HPDE6-E6E7 (cell line): ENCODE measurements at regions not wholly inside any gene's neighbourhood (a gene's known extent, or its start where the extent isn't known, plus 50 kb on each side); places are given as distances from the start of the nearest gene placed in this dataset.

Experiments
- DNase-seq: peaks from one replicate; pipeline ENCODE4 v3.0.0; 2011; ENCODE audit warnings: missing footprints; ENCODE audit errors: extremely low spot score

DNA sequence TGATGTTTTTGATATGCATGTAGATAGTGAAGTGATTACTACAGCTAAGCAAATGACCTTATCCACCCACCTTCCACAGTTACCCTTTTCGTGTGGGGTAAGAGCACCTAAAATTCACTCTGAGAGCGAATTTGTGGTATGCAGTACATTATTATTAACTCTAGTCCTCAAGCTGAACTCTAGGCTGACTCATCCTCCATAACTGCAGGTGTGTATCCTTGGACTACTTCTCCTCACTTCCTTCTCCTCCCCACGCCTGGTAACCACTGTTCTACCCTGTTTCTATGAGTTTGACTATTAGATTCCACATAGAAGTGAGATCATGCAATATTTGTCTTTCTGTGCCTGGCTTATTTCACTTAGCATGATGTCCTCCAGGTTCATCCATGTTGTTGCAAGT, 484.6 kb downstream of the GATA3 start:
- no peak for DNase-seq

DNA sequence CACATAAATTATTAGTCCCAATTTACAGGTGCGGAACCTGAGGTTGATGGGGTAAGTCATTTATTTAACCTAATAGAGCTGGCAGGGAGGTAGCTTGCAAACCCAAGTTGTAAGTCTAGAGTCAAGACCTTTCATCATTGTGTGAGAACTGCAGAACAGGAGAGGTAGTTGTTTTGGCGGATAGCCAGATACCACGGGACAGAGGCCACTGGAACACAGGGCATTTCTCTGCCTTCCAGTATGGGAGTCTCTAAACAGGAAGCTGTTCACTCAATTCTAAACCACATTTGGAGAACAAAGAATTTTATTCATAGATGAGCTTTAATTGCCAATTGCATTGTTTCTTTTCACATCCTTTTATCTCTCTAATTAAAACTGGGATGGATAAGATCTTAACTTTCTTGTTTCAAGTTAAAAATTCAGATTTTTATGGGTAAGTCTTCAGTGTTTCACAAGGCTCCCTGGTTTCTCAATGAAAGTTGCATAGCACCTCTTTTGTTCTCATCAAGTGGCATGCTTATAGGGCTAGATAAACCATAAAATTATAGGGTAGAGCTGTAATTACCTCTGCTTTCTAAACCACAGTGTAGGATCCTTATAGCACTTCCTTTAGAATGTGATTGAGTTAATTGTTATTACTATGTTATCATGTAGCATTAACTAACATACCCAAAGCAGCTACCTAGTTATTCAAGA, 489.0 kb downstream of the GATA3 start:
- DNase-seq, result no peak

DNA sequence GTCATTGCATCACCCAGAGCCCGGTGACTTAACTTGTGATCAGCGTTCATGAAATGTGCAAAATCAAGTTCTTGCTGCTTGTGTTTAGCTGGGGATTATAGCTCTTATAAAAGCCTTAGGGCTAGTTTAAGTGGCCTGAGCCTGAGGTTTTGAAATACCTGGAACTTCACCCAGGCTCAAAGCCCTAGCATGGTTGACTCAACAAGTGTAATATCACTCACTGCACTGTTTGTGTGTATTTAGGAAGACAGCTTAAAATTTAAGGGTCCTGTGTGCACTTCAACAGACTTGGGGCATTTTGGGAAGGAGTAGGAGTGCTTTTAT, 489.5 kb downstream of the GATA3 start:
- peak; percentile 5 for DNase-seq

DNA sequence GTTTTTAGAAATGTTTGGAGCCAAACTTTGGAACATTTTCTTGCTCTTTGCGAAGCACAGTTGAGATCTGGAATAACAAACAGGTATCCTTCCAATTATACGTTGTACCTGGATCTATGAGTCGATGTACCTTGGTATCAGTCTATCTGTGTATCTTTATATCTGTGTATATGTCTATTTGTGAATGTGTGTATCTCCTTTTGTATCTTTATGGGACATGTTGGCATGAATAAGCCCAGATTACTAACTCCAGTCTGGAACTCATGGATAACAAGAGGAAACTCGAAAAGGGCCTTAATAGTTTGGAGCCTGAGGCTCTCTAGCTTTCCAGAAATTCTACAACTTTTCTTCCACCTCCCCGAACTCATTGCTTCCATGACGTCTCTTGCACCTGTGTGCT, 490.0 kb downstream of the GATA3 start:
- no peak for DNase-seq

DNA sequence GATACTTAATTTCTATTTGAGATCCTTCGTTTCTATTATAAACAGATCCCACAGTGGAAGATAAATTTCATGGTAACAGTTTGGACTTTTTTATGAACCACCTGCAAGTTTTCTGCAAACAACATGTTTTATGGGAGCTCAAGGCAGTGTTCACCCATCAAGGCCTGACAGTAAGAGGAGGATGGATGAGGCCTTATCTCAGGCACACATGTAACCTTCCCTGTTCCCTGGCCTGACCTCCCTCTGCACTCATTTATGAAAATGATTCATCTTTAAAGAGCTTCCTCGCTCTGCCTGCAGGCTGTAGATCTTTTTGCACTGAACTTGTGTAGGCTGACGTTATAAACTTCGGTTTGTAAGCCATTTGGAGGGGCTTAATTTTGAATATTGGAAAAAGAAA, 500.1 kb downstream of the GATA3 start:
- DNase-seq, result no peak

DNA sequence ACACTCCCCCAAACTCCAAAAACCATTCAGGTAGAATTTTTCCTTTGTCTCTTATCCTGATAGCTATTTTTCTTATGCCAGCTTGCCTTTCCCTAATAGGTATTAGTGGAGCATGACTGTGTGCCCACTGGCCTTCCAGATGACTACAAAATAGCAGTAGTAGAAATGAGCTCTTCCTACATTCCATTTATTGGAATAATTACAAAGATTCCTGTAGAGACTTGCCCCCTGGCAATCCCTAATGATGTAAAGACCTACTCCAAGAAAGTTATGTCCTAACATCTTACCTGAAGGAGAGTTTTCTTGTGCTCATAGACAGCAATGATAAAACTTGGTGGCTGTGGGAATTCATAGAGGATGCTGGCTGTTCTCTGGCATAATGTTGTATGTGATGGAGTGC, 501.8 kb downstream of the GATA3 start:
- no peak for DNase-seq

DNA sequence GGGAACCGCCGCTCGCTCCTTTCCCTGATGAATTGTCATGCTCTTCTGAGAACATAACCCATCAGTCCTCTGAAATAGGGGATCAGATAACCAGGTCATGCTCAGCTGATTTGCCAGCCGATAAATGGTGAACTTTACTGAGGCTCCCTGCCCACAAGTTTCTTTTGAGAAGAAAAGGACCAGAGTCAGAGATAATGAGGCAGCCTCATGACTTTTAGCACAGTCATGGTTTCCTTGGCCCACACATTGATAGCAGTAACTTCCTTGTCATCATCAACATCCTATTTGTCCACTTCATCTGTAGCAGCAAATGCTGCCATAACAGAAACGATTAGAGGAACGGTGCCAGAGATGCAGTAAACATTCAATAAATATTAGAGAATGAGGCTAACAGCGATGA, 509.0 kb downstream of the GATA3 start:
- DNase-seq, result no peak

DNA sequence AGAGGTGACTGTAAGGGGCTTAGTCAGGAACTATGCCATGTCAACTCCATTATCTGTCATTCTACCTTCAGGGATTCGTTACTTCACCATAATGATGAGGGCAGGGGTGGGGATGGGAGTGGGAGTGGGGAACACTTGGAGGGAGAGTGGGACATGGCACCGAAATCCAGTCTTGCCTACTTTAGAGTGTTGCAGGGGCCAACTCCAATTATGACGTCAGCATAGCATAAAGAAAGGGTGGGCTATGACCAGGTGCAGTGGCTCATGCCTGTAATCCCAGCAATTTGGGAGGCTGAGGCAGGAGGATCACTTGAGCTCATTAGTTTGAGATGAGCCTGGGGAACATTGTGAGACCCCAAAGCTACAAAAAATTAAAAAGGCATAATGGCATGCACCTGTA, 512.2 kb downstream of the GATA3 start:
- no peak for DNase-seq

DNA sequence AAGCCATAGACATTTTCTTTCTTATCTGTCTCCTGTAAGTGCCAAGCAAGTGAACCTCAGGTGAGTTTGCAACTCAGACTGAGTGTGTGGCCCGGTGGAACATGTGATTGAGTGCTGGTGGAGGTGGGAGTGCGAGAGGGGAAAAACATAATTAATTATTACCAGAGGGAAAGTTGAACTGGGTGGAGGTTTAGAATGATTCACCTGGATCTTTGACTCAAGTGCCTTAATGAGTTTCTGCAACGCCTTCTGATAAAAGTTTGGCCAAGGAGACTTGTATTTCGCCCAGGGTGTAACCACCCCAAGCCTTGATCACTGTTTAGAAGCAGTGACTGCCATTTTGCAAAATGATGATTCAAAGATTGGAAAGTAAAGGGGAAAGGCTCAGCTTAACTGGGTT, 513.9 kb downstream of the GATA3 start:
- no peak for DNase-seq

DNA sequence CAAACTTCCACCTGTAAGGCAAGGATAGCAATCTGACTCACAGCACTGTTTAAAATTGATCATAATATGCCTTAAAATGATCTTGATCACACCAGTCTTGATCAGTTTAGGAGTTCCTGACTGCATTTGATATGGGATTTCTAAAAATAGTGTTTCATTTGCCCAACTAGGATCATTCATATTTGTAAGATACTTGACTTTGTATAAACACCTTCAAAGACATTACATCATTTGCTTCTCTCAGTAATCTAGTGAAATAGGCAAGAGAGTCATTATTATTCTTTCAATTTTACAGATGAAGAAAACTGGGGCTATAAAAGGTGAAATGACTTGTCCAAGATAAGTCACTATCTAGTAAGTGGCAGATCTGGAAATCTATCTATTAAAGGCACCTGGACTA, 521.1 kb downstream of the GATA3 start:
- DNase-seq, result no peak

DNA sequence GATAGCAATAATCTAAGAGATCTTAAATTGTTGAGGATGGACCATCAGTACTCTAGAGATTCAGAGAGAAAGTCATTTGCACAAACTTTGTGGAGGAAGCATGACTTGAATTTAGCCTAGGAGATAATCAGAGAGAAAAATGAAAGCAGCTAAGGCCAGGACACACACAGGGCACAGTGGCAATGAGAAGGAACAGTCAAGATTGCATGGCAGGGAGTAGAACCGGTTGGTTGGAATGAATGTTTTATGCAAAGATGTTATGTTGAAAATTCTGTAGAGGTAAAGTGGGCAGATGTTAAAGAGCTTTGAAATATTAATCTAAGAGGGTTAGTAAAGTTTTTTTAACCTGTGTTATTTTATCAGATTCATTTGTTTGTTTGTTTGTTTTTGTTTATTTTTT, 521.8 kb downstream of the GATA3 start:
- no peak for DNase-seq

DNA sequence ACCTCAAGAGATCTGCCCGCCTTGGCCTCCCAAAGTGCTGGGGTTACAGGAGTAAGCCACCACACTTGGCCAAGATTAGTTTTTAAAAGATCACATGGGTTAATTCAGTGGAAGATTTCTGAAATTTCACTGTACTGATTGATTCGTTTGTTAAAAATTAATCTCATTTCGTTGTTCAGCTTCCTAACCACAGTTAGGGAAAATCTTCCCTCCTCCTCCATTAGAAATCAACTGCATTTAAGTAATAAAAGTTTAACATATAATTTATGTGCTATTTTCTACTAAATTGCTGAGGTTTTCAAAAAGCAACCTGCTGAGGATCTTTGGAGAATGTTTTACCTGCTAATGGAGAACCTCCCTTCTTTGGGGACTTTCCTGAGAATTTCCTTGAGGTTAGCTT, 522.4 kb downstream of the GATA3 start:
- DNase-seq, result no peak

DNA sequence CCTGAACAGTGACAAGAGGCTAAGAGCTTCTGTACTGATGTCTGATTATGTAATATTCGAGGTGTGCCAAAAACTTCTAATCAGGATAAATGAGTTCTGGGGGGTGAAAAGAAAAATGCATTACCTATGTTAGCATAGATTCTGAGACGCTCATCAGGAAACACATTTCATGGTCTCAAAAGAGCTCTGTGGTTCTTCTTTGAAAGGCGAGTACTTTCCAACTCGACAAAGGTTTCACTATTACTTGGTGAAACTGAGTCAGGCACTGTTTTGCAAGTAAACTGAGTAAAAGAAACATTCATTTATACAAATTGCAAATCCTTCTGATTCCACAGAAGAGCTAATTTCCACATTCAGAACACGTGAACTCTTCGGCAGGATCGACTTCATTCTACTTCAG, 523.2 kb downstream of the GATA3 start:
- DNase-seq, result no peak

DNA sequence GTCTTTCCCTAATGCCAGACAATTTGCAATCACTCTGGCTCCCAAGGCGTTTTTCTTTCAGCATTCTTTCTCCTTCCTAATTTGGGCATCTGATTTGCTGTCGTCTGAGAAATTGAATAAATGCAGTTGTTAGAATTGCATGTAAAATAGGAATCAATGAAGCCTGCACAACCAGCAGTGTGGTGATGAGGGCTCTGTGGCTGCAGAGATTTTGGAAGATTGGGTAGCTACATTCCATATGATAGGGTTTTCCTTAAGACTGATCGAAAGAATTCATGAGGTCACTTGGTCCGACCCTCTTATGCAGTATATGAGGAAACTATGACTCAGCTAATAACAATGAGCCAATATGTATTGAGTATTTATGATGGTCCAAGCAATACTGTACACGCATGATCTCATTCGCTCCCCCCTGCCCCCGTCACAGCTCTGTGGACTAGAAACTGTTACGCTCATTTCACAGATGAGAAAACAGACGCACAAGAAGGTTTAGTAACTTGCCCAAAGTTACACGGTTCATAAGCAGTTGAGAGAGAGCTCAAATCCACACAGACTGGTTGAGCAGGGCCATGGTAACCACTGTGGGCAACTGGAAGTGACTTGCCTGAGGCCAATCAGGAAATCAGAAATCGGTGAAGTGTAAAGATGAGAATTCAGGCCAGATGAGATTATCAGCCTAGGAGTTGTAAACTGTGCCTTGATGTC, 527.2 kb downstream of the GATA3 start:
- DNase-seq, result no peak

DNA sequence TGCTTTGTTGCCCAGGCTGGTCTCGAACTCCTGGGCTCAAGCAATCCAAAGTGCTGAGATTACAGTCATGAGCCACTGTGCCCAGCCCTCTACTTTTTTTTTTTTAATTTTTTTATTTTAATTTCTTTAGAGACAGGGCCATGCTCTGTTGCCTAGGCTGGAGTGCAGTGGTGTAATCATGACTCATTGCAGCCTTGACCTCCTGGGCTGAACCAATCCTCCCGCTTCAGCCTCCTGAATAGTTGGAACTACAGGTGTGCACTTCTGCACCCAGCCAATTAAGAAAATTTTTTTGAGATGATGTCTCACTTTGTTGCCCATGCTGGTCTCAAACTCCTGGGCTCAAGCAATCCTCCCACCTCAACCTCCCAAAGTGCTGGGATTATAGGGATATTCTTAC, 528.6 kb downstream of the GATA3 start:
- DNase-seq, result no peak

DNA sequence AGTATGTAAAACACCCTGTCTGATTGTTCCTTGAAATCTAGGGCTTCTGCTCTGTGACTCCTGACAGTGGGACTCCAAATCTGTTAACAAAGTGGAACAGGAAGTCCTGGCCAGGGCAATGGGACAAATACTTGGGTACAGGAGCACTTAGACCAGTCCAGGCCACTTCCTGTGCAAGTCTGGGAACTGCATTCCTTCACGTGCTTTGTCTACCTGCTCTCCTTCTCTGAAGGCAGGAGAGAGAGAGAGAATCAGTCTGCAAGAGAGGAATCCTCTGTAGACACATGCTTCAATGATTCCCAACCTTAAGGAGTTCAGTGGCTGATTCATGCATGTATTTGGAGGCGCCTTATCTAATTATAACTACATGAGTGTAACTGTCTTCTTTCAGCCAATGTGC, 530.2 kb downstream of the GATA3 start:
- DNase-seq, result no peak

DNA sequence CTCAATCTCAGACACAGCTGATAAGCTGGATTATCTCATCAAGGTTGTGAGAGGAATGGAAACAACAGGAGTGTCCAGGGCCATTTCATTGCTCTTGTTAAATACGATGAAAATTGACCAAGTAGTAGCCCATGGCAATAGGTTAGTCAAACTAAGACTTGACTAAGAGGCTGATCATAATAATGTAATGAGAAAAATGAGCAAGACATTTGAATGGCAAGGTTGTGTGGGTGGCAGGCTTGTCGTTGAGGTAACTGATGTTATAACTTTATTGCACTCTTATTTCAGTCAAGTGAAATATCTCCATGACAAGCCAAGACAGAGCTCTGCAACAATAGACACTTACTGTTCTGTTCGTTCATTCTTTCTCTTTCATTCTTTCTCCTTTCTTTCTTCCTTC, 532.0 kb downstream of the GATA3 start:
- DNase-seq, result no peak

DNA sequence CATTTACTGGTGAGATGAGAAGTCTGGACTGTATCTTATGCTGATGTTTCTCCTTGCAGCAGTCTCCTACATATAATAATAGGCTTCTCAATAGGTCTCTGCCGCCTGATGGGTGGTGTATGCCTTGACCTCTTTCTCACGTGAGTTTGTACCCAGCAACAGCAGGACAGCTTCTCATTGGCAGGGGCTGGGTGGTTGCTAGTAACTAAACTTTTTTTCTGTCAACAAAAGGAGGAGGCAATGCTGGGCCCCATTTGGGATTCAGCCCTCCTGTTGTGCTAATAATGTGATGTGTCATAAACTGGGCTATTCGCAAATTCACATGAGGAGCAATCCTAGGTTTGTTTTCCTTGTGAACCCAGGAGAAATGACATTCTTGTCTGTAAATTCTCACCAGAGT, 533.6 kb downstream of the GATA3 start:
- DNase-seq, result no peak

DNA sequence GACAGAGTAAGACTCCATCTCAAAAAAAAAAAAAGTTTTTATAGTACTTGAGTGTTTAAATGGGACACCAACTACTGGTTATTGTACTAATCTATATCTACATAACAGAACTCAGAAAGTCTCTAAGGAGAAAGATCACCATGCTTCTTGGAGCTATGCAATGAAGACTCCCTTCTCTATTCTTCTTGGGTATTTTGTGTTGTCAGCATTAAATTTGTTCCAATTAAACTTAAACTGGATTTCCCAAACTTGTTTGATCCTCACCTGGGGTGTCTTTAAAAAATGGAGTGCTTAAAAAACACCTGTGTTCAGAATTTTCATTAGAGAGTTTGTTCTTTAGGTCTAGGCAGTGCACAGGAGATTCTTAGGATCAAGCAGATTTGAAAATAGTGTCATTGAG, 536.0 kb downstream of the GATA3 start:
- no peak for DNase-seq

DNA sequence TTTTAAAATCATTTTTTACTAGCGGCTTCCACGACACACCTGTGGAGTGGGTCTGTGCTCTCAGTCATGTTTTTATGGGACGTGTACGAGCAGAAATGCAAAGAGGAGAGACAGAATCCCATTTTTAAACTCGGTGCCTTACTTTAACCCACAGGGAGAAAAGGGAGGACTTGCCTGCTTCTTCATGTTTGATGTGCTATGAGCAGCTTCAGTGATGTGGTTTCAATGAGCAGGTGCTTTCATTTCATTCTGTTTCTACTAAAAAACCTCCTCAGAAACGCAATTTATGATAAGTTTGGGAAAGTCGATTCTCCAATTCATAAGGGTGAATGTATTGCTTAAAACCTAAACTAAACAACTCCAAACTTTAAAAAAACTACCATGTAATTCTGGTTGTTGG, 537.2 kb downstream of the GATA3 start:
- DNase-seq, result no peak

DNA sequence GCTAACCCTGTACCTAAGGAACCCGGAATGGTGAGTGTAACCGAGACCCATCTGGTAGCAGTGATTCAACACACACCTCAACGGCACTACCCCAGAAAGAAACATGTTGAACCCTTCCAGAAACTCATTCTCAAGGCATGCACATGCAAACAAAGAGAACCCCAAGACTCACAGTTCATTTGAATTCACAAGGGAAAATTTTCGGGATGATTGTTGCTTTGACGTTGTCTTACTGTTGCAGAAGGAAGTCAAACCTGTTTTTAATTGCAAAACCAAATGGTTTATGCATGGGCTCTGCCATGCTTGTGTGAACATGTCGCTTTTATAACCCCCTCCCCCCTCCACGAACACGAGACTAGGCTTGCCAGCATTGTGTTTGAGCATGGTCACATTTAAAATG, 539.7 kb downstream of the GATA3 start:
- DNase-seq, result no peak

DNA sequence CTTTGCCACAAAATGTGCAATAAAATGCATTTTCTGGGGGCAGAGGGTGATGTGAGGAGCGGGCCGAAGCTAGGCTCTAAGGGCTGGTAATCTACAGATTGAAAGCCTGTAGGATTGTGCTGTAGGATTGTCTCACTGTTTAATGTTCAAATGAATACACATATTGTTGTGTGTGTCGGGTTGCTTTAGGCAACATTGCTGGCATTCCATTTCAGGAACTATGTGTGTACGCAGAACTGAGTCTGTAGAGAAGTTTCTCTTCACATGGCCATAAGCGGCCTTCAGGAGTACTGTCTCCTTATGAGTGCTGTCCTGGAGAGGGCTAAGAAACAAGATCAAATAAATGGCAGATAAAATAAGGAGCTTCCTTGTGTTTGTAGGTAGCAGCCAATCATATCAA, 540.2 kb downstream of the GATA3 start:
- DNase-seq, result no peak

DNA sequence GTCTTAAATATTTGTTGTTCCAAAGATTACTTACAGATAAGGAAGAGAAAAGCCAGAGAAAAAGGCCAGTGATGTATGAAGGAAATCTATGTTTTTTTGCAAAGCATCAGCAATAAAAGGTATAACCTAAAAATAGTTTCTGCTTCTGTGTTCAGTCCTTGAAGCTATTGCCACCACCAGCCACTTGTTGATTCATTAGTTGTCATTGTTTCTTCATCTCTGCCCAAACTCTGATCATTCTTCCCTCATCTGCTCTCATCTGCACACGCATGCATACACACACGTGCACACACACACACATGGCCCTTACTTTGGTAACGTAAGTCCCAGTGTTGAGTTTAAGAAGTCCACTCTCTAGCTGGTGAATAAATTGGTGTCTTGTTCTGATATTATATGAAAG, 540.7 kb downstream of the GATA3 start:
- DNase-seq, result no peak

DNA sequence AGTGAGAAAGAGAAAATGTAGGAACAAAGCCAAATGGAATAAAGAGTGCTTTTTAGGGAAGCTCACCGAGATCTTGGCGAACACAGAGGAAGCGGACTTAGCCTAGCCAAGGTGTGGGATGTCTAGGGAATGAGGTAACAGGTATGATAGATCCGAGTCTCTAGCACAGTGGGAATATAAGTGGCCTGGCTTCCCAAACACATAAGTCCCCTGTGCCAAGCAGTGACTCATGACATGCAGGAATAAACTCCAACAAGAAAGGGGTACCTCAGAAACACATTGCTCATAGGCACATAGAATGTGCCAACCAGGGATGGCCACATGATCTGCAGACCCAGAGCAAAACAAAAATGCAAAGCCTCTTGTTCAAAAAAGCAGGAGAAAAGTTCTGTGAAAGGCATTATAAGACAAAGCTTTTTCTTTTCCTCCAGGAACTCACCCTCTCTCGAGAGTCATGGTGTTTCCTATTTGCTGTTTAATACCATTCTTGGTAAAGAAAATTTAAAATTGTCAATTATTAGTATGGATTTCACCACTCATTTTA, 542.5 kb downstream of the GATA3 start:
- no peak for DNase-seq
